GM18867 (cell line): ENCODE measurements at regions not wholly inside any gene's neighbourhood (a gene's known extent, or its start where the extent isn't known, plus 50 kb on each side); places are given as distances from the start of the nearest gene placed in this dataset.

Experiments
- ATAC-seq: cut with Tn5 transposase; IDR thresholded peaks from one replicate; pipeline ENCODE4 v1.9.1; 2021; ENCODE audit warnings: mild to moderate bottlenecking, moderate library complexity; ENCODE audit not compliant: unreplicated experiment

- no peak for ATAC-seq
Measured at GRCh38 chr3:70899816-70900215, 587.4 kb upstream of the MDFIC2 start.

DNA sequence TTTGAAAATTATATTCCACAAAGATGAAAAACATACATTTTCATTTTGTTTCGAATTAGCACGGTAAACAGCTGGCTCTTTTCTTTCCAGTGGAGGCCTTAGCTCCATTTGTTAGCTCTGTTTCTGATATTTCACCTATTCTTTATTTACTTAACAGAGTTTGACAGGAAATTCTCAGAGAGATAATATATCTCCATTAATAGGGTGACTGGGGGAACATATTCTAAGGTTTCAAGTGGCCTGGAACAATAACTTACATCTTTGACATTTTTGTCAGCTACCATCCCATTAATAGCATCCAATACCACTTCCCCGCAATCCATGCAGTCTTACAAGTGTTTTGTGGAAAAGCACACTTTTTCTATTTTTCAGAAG lies 577.6 kb upstream of the MDFIC2 start:
- ATAC-seq: no peak

GRCh38 chr3:70889162-70890019 lies 577.0 kb upstream of the MDFIC2 start:
- ATAC-seq: no peak

- no peak for ATAC-seq
Measured at GRCh38 chr3:70885636-70886035, 573.2 kb upstream of the MDFIC2 start.

DNA sequence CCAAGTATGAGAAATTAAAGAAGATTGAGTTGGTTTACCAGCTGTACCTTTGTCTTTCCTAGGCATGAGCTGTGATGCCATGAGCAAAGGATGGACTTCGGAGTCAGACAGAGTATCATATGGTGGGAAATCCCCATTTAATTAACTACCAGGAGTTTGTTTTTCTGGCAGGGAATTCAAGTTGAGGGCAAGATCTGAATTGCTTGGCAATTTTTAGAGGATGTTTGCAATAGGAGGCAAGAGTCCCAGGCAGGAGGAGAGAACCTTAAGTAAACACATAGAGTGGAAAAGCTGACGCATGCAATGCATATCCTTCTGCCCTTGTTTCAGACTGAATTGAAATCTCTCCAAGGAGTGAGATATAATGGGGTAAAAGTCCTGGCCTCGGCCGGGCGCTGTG lies 569.7 kb upstream of the MDFIC2 start:
- no peak for ATAC-seq

DNA sequence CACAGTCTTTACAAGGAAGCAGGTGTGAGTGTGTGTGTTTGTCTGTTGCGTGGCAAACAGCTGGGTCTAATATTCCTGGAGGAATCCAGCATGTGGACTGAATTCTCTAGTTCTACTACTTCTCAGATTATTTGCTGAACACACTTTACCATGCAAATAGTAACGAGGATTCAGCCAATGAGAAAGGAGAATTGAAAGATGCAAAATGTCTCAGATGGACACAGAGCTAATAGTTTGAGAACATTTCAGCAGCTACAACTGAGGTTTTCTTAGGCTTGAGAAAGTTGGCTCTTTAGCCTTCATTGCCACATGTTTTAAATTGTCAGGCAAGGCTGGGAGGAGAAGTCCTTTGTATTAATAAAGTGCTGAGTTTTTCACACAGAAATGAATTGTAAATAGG lies 568.0 kb upstream of the MDFIC2 start:
- no peak for ATAC-seq

- ATAC-seq: no peak
Measured at GRCh38 chr3:70876154-70876553, 563.7 kb upstream of the MDFIC2 start.

DNA sequence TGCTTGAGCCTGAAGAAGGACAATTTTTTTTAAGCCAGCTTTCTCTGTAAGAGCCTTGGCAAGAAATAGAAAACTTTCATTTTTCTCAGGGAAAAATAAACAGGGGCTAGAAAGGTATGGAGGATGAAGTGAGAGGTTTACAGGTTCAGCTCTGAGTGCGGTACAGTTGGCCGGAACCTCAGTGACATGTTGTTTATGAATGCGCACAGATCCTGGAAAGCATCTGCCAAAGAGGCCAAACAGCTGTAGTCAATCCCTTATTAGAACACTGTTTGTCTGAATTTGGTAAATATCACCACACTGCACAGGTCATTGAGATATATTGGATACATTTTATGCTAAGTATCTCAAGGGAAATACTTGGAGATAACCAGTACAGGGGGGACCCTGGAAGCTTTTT lies 561.8 kb upstream of the MDFIC2 start:
- ATAC-seq: no peak

GRCh38 chr3:70873686-70874085 lies 561.2 kb upstream of the MDFIC2 start:
- no peak for ATAC-seq

- ATAC-seq: no peak
Measured at GRCh38 chr3:70871909-70872656, 559.6 kb upstream of the MDFIC2 start.

DNA sequence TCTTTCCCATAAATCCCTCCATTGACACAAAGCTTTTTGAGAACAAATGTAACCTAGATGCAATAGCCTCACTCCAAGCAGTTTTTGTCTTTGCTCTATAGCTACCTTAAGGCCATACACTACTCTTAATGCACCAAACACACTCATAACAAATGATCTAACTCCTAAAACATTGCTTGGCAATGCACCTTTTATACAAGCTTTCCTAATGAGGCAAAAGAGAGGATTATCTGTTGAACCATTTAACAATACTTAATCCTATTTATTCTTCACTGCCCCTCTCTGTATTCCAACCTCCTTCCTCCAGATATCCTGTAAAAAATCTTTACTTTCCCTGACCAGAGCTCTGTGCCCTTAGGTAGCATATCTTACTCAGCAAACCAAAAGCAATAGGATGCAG lies 558.1 kb upstream of the MDFIC2 start:
- ATAC-seq: no peak

GRCh38 chr3:70868561-70868960 lies 556.1 kb upstream of the MDFIC2 start:
- ATAC-seq: no peak

GRCh38 chr3:70863049-70863448 lies 550.6 kb upstream of the MDFIC2 start:
- ATAC-seq: no peak

DNA sequence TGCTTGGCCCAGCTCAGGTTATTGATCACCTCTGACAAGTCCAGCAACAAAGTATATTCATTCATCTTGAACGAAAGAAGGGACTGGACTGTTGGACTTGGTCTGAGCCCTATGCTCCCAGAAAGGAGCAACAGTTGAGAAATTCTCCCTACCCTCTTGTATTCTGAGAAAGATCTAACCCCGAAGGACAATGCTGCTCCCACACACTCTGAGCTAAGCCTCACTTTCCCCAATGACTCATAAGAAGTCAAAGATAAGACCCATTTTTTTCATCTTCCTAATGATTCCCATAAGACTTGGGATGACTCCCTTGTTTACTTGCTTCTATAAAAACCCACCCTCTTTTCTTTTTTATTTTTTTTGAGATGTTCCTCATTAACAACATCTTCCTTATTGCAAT lies 549.4 kb upstream of the MDFIC2 start:
- no peak for ATAC-seq

DNA sequence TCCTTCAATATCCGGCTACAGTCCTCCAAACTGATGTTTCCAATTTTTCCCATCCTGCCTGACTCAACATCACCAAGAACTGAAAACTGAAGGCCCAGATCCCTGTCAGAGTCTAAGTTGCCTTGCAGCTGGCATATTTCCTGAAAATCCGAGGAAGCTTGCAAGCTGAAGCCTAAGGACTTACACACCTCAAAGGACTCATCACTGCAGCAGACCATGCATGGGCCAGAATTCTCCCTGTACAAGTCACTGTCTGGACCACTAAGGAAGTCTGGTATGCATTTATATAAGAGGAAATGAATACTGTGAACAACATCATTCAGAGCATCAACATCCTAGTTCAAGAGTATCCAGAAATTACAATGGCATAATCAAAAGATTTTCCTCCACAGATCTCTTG lies 548.8 kb upstream of the MDFIC2 start:
- ATAC-seq: no peak

DNA sequence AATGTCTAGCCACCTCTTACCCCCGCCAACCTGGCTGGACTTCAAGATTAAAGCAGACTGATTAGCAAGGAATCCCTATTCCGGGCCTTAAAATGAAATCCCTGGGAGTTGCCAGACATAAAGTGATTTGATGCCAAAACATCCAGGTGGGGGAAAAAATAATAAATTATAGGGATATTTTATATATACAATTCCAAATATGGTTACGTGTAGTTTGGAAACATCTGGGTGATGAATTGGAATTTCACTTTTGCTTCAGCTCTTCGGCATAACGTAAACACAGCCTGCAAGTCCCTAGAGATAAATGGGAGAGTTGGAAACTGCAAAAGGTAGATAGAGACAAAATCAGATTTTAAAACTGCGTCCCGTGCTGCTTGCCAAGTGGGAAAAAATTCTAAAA lies 545.5 kb upstream of the MDFIC2 start:
- ATAC-seq: no peak

DNA sequence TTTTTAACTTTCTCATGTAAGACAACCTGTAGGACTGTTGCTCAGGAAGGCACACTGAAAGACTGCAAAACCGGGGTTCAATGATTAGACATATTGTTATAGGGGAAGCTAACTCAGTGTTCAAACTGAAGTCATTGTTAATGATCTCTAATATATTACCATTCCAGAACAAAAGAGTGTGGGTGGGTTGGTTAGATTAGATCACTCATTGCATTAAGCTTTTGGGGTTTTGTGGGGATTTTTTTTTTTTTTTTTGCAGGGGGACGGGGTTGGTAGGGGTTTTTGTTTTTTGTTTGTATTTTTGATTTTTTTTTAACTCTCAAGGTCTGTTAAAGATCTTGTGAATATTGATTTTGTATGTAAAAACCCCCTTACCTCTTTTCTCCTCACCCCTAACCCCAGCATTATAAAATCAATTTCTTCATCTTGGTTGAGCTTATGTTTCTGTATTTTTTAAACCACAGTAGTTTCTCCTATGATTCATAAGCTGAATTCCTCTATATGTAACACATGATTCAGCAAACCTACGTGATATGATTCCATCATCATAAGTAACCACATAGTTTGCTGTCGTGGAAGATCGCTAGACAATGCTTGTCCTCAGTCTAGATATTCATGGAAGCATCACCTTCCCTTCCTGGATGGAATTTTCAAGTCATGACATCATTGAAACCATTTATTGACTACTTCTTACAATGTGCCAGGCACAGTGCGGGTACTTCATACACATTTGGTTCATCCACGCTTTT lies 544.1 kb upstream of the MDFIC2 start:
- ATAC-seq: peak; percentile 58

- no peak for ATAC-seq
Measured at GRCh38 chr3:70855149-70855548, 542.7 kb upstream of the MDFIC2 start.

GRCh38 chr3:70854108-70854507 lies 541.7 kb upstream of the MDFIC2 start:
- no peak for ATAC-seq

DNA sequence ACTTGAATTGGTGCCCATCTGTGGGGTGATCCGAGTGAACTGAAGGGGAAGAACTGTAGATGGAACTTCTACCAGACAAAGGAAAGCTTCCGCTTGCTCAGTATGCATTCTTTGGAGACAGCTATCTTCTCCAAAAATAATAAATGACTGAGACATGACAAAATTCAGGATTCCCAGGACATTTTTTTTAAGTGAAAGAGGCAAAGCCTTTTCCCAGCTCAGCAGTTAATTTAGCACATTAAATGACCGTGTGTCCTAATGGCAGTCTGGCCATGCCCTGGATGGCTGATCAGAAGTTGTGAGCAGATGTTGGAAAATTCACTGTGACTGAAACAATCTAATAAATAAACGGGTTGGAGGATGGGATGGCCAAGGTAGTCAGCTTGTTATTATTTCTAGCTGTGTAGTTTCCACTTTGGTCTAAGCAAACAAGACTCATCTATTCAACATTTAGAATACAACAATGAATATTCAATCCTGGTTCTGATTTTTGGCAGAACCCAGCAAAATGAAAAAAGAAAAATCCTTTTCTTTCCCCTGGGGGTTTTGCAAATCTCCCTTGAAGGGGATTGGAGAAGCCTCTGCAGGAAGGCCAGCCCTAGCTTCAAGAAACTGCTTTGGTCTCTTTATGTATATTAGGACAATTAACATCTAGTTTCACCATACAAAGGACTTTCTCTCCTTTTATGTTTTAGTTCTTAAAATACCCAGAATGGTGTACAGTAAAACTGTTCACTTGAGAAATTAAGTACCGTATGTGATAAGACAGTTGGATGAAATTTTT lies 540.9 kb upstream of the MDFIC2 start:
- ATAC-seq: no peak
